Jurkat, Clone E6-1 (cell line): ENCODE measurements at regions not wholly inside any gene's neighbourhood (a gene's known extent, or its start where the extent isn't known, plus 50 kb on each side); places are given as distances from the start of the nearest gene placed in this dataset.

Experiments
- DNase-seq: peaks from one replicate; pipeline ENCODE4 v3.0.0-alpha.2; 2011; ENCODE audit warnings: low read depth, low spot score
- H3K4me3 ChIP-seq: 2 replicates; pipeline ENCODE4 v1.5.1; 2011; ENCODE audit warnings: mild to moderate bottlenecking, low read length, control low read depth, moderate library complexity

DNA sequence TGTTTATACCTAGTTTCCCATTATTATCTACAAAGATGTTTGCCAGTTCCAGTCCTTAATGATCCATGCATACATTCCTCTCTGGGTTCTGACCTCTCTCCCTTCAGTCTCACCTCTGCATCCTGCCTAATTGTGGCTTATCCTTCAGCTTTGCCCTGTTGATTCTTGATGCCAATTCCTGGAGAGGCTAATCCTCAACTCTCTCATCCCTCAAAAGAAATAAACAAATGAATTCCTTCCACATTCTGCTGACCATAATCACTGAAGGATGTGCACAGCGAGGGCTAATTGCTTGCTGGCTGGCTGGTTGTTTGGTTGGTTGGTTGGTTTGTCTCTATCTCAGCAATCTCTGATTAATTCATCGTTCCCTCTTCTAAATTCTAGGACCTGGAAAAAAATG lies 113.8 kb downstream of the IRS2 start:
- DNase-seq = no peak
- no peak overlapping the region for H3K4me3 ChIP-seq

DNA sequence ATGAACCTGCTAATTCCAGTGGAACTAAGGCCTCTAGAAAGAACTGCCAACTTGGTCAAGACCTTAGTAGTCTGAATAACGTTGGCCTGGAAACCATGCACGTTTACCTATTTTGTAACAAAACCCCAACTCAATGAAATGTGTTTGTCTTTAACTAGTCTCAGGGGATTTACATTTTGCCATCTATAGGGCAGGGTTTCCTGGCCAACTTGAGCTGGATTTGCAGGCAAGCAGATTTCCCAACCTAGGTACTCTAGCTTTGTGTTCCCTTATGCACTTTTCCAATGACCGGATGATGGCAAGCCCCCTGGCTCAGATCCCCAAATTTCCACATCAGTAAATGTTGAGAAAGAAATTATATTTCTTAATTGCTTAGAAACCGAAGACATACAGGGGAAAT lies 114.5 kb downstream of the IRS2 start:
- no peak for DNase-seq
- no peak overlapping the region for H3K4me3 ChIP-seq

DNA sequence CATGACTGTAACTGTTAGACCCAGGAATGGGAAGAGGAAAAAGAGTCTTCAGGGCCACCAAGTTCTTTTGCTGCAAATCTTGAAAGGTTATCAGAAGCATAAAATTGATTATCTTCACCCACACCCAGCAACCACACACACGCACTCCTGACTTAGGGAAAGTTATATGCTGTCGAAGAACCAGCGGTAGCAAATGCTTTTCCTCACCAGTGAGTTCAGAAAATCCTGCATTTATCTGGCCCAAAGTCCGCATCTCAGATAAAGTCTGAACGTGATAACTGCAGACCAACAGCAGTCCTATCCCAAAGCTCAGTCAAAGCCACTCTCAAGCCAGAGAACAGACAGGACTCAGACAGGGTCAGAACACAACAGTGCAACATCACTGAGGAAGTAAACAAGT lies 115.6 kb downstream of the IRS2 start:
- no peak for DNase-seq
- no peak overlapping the region for H3K4me3 ChIP-seq

DNA sequence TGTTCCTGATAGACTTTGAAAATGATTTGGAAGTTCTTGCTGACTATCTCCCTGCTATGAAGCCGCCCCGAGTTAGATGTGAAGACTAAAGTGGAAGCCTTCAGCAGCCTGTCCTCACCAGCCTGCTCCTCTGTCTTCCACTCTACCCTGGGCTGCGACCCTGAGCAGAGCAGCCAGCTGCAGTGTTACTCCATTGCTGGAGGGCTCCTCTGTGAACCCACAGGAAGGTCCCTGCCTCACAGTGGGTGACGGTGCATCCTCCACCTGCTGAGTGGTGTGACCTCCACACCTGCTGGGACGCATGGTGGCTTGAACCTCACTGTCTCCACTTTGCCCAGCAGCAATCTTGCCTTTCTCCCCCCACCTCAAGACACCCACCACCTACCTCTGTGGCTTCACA lies 116.4 kb downstream of the IRS2 start:
- DNase-seq = no peak

DNA sequence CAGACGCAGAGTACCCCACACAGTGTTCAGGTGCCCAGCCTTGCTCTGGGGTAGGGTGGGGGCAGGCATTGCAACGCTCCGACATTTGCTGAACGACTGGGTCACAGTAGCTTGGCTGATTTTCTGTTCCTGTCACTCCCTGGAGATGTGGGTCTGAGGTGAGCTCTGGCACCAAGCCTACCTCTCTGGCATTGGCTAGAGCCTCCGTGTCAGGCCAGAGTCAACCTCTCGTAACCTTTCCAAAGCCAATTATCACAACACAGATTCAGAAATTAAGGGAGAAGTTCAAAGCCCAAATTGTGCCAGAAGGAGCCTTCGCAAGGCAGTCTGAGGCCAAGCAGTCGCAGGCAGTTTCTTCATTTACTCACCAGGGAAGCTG lies 117.2 kb downstream of the IRS2 start:
- no peak for DNase-seq
- no peak overlapping the region for H3K4me3 ChIP-seq

More for the DNA sequence above, 116.4 kb downstream of the IRS2 start:
- H3K4me3 ChIP-seq = no peak overlapping the region

DNA sequence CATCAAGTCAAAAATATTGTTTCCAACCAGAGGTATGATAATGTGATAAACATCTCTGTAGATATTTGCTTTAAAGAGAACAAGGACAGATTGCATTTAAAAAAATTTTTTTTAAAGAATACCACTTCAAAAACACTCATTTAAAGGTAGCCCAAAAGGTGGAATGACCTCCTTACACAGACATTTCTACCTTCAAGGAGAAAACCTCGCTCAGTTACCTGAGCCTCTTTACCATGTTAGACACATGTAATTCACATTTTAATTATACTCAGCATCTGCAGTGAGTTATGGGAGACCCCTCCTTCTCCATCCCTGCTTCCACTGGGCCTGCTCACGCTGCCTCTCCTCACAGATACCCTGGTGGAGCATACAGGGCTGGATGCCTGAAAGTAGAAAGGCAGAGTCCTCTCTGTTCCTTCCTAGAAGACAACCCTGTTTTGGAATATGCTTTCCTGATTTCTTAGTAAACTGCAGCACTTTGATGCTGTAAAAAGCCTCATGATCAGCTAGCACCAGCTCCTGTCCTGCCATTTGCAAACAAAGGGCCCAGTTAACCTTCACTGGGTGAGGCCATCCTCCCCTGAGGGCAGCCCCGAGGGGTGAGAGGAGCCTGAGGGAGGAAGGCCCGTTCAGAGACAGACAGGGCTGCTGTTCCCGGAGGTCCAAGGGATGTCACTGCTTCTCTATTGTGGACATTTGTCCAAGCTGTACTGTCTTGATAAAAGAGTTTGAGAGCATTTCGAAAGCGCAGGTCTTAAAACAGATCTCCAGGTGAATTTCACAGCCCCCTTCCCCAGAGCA lies 117.8 kb downstream of the IRS2 start:
- DNase-seq = no peak
- H3K4me3 ChIP-seq = no peak overlapping the region

DNA sequence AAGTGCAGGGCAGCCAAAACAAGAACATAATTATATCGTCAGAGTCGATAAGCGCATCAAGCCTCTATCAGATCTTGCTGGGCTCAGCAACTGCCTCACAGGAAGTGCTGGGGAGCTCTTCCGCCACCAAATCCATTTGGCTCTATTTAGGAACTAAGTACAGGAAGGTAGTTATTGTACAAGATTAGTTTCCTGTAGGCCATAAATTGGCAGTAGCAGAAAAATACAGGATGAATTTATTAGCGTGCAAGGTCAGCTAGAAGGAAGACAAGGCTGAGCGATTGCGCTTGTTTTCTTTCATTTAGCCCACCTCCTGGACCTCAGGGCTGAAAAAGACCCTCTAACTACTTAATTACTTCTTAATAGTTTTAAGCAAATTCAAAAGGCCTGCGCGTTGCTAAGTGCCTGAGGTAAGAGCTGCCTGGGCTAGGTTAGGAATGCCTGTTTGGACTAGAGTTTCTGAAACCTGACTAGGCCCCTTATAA lies 118.5 kb downstream of the IRS2 start:
- no peak for DNase-seq
- no peak overlapping the region for H3K4me3 ChIP-seq

DNA sequence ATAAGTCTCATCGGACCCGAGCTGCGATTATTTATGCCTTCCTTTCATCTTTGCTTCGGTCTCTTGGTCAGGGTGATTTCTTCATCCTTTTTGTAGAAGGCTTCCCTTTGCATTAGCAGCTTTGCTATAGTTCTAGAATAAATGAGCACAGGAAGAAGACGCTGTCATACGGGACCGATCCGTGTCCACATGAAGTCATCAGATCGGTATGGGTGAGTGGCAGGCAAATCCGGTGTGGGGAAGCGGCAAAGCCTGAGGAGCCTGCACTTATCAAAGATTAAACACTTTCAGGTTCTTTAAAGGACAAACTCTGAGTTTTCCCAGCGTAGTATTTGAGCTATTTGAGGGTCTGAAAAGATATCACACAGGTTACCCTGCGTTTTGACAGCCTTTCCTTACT lies 119.3 kb downstream of the IRS2 start:
- H3K4me3 ChIP-seq = no peak overlapping the region
- DNase-seq = no peak

DNA sequence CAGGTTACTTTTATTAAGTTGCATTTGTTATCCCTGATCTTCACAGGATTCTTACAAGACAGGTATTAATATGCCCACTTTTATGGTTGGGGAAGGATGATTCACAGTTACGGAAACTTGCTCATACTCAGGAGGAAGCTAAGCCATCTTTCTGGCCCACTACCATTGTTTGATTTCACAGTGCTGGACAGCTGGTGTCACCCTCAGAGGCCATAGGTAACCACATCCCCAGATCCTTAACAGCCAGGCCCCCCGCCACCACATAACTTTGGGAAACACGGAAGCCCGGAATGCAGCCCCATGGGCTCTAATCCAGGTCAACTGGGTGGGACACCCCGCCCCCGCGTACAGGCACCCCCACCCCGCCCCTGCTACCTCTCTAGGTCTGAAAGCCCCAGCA lies 119.7 kb downstream of the IRS2 start:
- DNase-seq = no peak
- H3K4me3 ChIP-seq = no peak overlapping the region

DNA sequence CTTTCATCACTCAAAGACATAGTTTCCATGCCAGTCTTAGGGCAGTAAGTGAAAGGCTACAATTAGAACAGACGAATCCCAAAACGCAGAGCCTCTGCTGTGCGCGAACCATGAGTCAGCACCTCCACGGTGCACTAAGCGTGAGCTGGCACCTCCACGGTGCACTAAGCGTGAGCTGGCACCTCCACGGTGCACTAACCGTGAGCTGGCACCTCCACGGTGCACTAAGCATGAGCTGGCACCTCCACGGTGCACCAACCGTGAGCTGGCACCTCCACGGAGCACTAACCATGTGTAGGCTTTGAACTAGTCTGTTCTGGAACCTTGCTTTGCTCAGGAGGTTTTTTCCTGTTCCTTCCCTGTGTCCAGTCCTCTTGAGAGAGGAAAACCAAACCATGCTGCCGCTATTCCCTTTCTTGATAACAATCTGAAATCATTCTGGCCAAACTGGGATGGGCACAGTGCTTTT lies 120.6 kb downstream of the IRS2 start:
- DNase-seq = no peak
- no peak overlapping the region for H3K4me3 ChIP-seq

DNA sequence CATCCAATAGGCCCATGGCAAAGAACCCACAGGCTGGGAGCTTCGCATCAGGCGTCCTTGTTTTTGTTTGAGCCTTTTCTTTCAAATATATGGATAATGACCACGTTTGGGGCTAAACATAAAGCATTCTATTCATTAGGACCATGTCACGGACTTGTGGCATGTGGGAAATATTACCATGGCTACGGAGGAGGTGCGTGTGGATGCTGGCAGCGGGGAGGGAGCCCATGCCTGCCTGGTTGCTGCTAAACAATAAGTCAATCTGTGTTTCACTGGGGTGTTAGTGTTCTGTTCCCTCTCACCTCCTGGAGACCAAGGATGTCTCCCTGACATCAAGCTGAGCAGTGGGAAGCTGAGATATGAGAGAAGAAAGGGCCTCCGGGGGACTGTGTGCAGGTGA lies 121.1 kb downstream of the IRS2 start:
- no peak overlapping the region for H3K4me3 ChIP-seq
- DNase-seq = no peak

DNA sequence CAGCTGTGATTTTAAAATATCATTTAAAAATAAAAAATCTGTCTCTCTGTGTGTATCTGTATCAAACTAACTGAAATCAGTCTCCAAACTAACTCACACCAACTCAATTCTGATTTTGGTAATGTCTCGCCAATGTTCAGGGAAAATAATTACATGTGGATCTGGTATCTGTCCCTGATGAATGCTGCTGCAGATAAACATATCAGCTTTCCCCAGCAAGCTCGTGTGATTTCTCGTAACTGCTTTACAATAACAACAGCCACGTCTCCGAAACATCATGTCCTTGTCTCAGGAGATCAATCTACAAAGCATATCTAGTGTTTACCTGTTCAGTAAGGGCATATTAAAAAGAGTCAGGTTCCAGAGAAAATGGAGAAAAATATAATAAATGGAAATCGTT lies 129.0 kb downstream of the IRS2 start:
- no peak overlapping the region for H3K4me3 ChIP-seq

DNA sequence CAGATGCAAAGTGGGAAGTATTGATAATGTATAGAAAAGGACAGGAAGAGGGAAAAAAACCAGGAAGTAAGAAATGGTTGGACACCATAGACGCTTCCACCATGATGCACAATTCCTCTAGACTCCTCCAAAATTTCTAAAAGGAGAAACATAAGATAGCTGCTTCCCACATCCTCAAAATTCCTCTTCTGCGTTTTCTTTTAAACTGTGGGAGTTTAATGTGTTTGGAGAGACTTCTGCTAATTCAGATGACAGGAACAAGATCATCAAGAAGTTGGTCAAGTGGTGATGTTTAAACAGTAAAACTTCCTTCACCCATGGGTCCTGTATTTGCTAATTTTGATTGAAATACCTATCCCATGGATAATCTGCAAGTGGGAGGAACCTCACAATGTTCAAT lies 130.2 kb downstream of the IRS2 start:
- DNase-seq = no peak

More for the DNA sequence above, 129.0 kb downstream of the IRS2 start:
- no peak for DNase-seq

DNA sequence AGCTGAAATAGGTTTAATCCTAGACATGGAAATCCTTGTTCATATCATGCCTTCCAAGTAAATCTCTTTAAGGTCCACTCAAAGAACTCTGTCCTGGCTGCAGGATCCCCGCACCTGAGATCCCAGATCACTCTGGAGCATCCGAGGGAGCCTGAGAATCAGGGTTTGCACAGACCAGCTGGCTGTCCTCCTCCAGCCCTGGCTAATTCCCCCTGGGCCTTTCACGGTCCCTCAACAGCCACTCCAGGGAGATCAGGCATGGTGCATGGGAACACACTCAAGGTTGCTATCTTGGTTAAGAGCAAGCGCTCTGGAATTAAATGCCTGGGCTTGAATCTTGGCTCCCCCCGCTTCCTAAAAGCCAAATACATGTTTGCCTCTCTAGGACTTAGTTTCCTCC lies 130.8 kb downstream of the IRS2 start:
- DNase-seq = no peak
- no peak overlapping the region for H3K4me3 ChIP-seq

More for the DNA sequence above, 130.2 kb downstream of the IRS2 start:
- no peak overlapping the region for H3K4me3 ChIP-seq

DNA sequence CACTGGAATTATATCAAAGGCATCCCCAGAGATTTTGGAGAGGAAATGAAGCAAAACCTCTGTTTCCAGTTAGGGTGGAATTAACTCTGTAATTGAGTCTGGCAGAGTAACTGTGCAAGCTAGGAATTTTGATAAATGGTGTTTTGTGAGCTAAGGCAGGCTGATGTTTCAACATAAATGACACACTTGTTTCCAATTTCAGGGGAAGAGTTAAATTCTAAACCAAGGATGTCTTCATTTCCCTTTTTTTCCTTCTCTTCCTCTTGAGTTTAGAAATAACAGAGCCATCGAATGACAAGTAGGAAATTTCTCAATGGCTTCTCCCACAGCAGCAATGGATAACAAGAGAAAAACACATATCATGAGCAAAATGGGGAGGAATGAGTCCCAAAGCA lies 131.2 kb downstream of the IRS2 start:
- DNase-seq = no peak
- H3K4me3 ChIP-seq = no peak overlapping the region

DNA sequence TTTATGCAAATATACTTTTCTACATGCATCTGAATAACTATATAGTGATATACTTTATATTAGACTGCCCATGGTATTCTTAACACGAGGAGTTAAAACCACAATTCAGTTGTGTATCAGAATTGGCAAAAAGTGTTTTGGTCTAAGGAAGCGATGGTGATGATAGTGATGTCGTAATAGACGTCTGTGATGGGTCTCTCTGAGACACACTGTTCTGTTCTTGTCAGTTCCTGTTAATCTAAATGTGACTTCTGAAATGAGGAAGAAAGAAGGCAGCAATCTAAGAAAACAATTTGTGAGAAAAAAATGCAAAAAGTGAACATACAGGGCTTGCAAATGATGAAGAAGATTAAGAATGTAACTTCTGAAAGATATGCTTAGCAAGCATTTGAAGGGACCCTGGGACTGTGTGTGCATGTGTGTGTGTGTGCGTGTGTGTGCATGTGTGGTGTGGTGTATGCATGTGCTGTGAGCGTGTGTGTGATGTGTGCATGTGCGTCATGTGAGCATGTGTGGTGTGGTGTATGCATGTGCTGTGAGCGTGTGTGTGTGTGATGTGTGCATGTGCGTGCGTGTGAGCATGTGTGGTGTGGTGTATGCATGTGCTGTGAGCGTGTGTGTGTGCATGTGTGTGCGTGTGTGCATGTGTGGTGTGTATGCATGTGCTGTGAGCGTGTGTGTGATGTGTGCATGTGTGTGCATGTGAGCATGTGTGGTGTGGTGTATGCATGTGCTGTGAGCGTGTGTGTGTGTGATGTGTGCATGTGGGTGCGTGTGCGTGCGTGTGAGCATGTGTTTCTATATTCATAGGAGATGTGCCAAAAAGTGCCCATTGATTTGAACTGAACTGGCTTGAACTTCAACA lies 131.8 kb downstream of the IRS2 start:
- H3K4me3 ChIP-seq = no peak overlapping the region
- DNase-seq = no peak

DNA sequence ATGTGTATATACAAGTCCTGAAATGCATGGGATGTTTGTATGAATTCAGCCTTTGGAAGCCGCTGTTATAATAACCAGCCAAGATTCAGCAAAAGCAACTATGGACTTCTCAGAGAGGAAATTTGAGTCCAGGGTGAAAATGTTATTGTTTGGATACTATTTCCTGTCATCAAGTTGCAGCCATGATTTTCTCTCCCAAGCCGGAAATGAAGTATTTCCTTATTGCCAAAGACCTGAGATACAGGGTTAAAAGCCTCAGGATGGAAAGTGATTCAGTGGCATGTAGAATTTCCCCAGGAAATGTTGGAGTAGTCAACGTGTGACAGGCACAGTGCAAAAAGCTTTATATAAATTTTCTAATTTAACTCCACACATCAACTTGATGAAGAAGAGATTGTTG lies 133.9 kb downstream of the IRS2 start:
- DNase-seq = no peak
- H3K4me3 ChIP-seq = no peak overlapping the region

DNA sequence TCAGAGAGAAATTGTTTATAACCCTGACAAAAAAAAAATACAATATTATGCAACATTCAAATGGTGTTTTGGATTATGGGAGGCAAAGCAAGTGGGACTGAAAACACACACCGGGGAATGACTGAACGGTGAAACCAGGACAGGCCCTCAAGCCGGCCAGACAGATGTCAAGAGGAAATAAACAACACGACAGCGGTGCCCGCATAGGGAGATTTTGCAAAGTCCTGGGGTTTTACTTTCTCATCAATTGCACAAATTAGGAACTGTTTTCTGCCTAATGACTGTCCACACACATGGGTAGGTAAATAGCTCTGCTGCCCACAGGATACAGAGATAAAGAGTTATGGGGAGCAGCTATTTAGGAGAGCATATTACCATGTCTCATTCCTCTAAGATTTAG lies 134.5 kb downstream of the IRS2 start:
- no peak overlapping the region for H3K4me3 ChIP-seq
- DNase-seq = no peak

DNA sequence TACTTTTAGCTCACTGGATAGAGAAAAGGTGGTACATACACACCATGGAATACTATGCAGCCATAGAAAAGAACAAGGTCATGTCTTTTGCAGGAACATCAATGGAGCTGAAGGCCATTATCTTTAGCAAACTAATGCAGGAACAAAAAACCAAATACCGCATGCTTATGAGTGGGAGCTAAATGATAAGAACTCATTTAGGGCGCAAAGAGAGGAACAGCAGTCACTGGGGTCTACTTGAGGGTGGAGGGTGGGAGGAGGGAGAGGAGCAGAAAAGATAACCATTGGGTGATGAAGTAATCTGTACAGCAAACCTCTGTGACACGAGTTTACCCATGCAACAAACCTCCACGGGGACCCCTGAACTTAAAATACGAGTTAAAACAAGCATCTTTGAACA lies 135.1 kb downstream of the IRS2 start:
- no peak for DNase-seq
- no peak overlapping the region for H3K4me3 ChIP-seq

DNA sequence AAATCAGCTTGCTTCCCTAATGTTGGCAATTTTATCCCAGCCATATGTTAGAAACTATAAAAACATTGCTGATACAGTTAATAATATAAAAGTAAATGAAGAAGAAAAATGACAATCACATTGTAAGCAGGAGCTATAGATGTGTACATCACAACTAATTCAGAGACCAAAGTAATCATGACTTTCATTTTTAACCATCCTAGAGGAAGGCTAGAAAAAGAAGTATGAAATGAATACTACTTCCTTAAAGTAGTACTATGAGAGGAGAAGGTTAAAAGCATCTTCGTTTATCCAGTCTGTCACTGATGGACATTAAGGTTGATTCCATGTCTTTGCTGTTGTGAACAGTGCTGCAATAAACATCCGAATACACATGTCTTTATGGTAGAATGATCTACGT lies 135.5 kb downstream of the IRS2 start:
- no peak overlapping the region for H3K4me3 ChIP-seq
- DNase-seq = no peak
